Upper lobe of right lung (tissue), 1 donor: ENCODE measurements at regions not wholly inside any gene's neighbourhood (a gene's known extent, or its start where the extent isn't known, plus 50 kb on each side); places are given as distances from the start of the nearest gene placed in this dataset.
"Not testable (repeated sequence)": the region's sequence is repeated elsewhere in the genome, so short reads cannot be mapped to it uniquely, and the experiment has no call there.

ENCODE experiments used
- ATAC-seq: fragments of 200-7000 bp; cut with Tn5 transposase; one replicate; pipeline ENCODE4 v1.9.1; 2020; ENCODE audit warnings: mild to moderate bottlenecking, moderate library complexity
- DNase-seq: peaks from one replicate; pipeline ENCODE4 v3.0.0-alpha.2; 2020
- H3K27ac ChIP-seq: fragments of 200-600 bp; one replicate; pipeline ENCODE4 v1.8.0; 2022
- H3K27me3 ChIP-seq: fragments of 200-600 bp; one replicate; pipeline ENCODE4 v1.8.0; 2022; ENCODE audit warnings: mild to moderate bottlenecking
- H3K36me3 ChIP-seq: fragments of 200-600 bp; one replicate; pipeline ENCODE4 v1.8.0; 2022
- H3K4me1 ChIP-seq: fragments of 200-600 bp; one replicate; pipeline ENCODE4 v1.8.0; 2022
- H3K4me3 ChIP-seq: fragments of 200-600 bp; one replicate; pipeline ENCODE4 v1.8.0; 2022; ENCODE audit warnings: mild to moderate bottlenecking
- H3K9me3 ChIP-seq: fragments of 200-600 bp; one replicate; pipeline ENCODE4 v1.8.0; 2022
- CTCF ChIP-seq: fragments of 200-600 bp; IDR thresholded peaks from one replicate; pipeline ENCODE4 v1.8.0; 2022; ENCODE audit warnings: antibody characterized with exemption
- intact Hi-C: fragments of 100-400 bp; cut with DNase I; formaldehyde crosslinking; loops from one replicate; pipeline ENCODE4 v1.11.0; 2022
- donor health status: DM: no; HTN: yes; CAD: no; lungs with severe emphysema.

- DNase-seq (no peak), ATAC-seq (no peak)
- no peak overlapping the region for H3K4me3 ChIP-seq
- H3K9me3 ChIP-seq = no peaks in the 10 kb centered on the region
- H3K4me1 ChIP-seq = no peaks in the 10 kb centered on the region
- no peak overlapping the region for H3K27ac ChIP-seq
- TF ChIP-seq CTCF = no peak
- intact Hi-C loops = no loop called here
- H3K36me3 ChIP-seq = no peaks in the 10 kb centered on the region
- H3K27me3 ChIP-seq = no peaks in the 10 kb centered on the region
Observed at GRCh38 chr6:66508433-66508832, 801.4 kb upstream of the EYS start.

GRCh38 chr6:66499851-66500250, 792.8 kb upstream of the EYS start:
- no peak for ATAC-seq
- H3K27ac ChIP-seq = no peak overlapping the region
- H3K9me3 ChIP-seq = no peaks in the 10 kb centered on the region
- TF ChIP-seq CTCF = no peak
- H3K4me3 ChIP-seq = no peak overlapping the region
- no peaks in the 10 kb centered on the region for H3K27me3 ChIP-seq
- no peak for DNase-seq
- H3K4me1 ChIP-seq = no peaks in the 10 kb centered on the region
- no peaks in the 10 kb centered on the region for H3K36me3 ChIP-seq
- intact Hi-C loops = no loop called here

GRCh38 chr6:66496659-66497058, 789.6 kb upstream of the EYS start:
- TF ChIP-seq CTCF = peak; percentile 34
- H3K27me3 ChIP-seq = no peaks in the 10 kb centered on the region
- intact Hi-C loops = no loop called here
- H3K36me3 ChIP-seq = no peaks in the 10 kb centered on the region
- H3K4me1 ChIP-seq = no peaks in the 10 kb centered on the region
- DNase-seq (no peak), ATAC-seq (peak; percentile 24)
- H3K4me3 ChIP-seq = no peak overlapping the region
- no peaks in the 10 kb centered on the region for H3K9me3 ChIP-seq
- H3K27ac ChIP-seq = no peak overlapping the region

GRCh38 chr6:66494643-66495042, 787.6 kb upstream of the EYS start:
- H3K27ac ChIP-seq, intact Hi-C loops, H3K4me1 ChIP-seq, H3K36me3 ChIP-seq, ATAC-seq, H3K27me3 ChIP-seq, H3K4me3 ChIP-seq, H3K9me3 ChIP-seq, DNase-seq: not testable (repeated sequence)

GRCh38 chr6:66489269-66489987, 782.4 kb upstream of the EYS start:
- no peak for ATAC-seq

GRCh38 chr6:66481216-66481615, 774.2 kb upstream of the EYS start:
- no peaks in the 10 kb centered on the region for H3K36me3 ChIP-seq

More at GRCh38 chr6:66489269-66489987, 782.4 kb upstream of the EYS start:
- Histone ChIP-seq H3K4me1 (no peaks in the 10 kb centered on the region), H3K9me3 (no peaks in the 10 kb centered on the region), H3K4me3 (no peak overlapping the region), H3K27ac (no peak overlapping the region), H3K27me3 (no peaks in the 10 kb centered on the region), H3K36me3 (no peaks in the 10 kb centered on the region)
- intact Hi-C loops = no loop called here
- TF ChIP-seq CTCF = no peak
- DNase-seq = no peak

More at GRCh38 chr6:66481216-66481615, 774.2 kb upstream of the EYS start:
- Histone ChIP-seq H3K9me3 (no peaks in the 10 kb centered on the region), H3K27ac (no peak overlapping the region), H3K4me3 (no peak overlapping the region), H3K27me3 (no peaks in the 10 kb centered on the region), H3K4me1 (no peaks in the 10 kb centered on the region)
- ATAC-seq = no peak
- intact Hi-C loops = no loop called here
- DNase-seq = no peak
- no peak for TF ChIP-seq CTCF
